Coronary artery (tissue), 2 donors: ENCODE measurements at regions not wholly inside any gene's neighbourhood (a gene's known extent, or its start where the extent isn't known, plus 50 kb on each side); places are given as distances from the start of the nearest gene placed in this dataset.

ENCODE experiments used
- DNase-seq: peaks from one replicate; pipeline ENCODE4 v3.0.0-alpha.2; 2017; ENCODE audit warnings: low spot score
- H3K27ac ChIP-seq, 2 donors: fragments of 200-600 bp; sonication (generic); one replicate each; pipeline ENCODE4 v1.5.1; 2016 to 2019
- H3K4me3 ChIP-seq: fragments of 200-600 bp; sonication (generic); 2 replicates; pipeline ENCODE4 v1.5.1; 2016; ENCODE audit warnings: mild to moderate bottlenecking, moderate library complexity
- CTCF ChIP-seq: fragments of 200-600 bp; sonication (generic); IDR thresholded peaks from one replicate; pipeline ENCODE4 v1.5.1; 2019; ENCODE audit warnings: antibody characterized with exemption

DNA sequence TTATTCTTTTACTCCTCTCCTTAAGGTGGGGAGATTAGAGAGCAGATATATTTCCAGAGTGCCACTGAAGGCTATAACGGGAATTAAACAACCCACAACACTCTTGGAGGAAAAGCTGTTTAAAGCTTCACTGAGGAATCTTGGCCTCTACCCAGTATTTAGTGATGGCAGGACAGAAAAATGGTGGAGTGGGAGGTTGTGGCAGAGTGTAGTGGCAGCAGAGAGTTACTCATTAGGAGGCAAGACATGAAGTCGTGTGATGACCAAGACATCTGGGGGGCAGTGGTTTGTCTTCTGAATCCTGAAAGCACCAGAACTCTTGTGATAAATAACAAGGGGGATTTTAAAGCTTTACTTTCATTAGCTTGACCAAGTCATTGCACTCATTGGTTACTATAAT is 563.5 kb upstream of the SLITRK5 start:
- Histone ChIP-seq H3K4me3 (no peak overlapping the region), H3K27ac (no peak overlapping the region)
- no peak for DNase-seq
- TF ChIP-seq CTCF: no peak

DNA sequence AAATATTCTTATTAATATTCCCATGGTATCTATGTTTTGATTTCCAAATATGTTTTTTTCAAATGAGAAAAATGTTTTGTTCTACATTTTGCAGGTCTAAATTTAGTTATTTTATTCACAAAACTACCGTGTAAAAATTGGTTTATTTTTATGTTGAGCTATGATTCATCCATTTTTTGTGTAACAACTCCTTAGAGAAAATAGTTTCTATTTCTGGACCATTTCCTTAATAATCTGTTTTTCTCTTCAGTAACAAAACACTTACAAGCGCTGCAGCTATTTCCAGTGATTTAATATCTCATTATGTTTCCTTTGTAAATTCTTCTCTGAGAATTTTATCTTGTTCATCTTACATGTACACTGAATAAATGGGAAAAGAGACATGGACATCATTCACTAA is 550.7 kb upstream of the SLITRK5 start:
- no peak for DNase-seq
- TF ChIP-seq CTCF: no peak

GRCh38 chr13:87122551-87122950 is 548.6 kb upstream of the SLITRK5 start:
- no peak overlapping the region for H3K27ac ChIP-seq
- DNase-seq: no peak
- H3K4me3 ChIP-seq: no peak overlapping the region
- no peak for TF ChIP-seq CTCF

More for the DNA sequence above, 550.7 kb upstream of the SLITRK5 start:
- no peak overlapping the region for H3K27ac ChIP-seq
- H3K4me3 ChIP-seq: no peak overlapping the region

DNA sequence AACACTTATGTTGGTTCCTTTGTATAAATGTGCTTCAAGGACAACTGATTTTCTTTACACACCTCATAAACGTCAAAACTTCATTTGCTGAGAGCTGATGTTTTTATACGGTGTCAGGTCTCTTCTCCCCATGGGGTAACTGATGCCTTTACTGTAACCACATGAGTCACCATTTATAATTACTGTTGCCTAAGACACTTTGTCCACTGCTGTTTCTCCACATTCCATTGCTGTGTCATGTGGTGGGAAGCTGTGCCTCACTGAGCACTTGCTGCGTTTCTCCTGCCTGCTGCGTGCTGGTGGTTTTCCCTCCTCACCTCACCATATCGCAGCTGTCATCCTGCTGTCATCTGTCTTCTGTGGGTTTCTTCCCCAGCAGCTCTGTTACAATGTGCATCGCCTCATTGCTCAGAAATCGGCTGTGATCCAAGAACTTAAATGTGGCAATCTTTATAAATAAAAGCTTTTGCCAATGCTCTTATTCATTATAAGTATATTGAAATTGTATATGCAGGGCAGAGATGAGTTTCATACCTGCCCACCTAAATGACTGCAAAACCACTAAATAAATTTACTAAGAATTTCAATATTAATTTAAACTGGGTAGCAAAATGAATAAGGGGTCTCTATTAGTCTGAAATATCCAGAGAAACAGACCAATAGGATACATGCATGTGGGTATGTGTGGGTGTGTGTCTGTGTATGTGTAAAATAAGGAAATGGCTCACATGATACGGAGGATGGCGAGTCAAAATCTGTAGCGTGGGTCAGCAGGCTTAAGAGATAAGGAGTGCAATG is 547.0 kb upstream of the SLITRK5 start:
- DNase-seq: no peak
- TF ChIP-seq CTCF: no peak
- H3K4me3 ChIP-seq: no peak overlapping the region
- H3K27ac ChIP-seq: no peak overlapping the region

DNA sequence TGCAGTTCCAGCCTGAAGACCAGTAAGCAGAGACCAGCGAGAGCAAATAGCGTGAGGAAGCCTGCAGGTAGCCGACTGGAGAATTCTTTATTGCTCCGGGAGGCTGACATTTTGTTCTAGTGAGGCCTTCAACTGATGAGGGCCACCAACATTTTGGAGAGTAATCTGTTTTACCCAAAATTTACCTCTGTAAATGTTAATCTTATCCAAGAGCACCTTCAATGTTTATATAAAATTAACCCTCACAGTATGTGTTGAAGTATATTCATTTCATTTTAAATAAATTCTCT is 546.4 kb upstream of the SLITRK5 start:
- Histone ChIP-seq H3K4me3 (no peak overlapping the region), H3K27ac (no peak overlapping the region)
- TF ChIP-seq CTCF: no peak
- DNase-seq: no peak

DNA sequence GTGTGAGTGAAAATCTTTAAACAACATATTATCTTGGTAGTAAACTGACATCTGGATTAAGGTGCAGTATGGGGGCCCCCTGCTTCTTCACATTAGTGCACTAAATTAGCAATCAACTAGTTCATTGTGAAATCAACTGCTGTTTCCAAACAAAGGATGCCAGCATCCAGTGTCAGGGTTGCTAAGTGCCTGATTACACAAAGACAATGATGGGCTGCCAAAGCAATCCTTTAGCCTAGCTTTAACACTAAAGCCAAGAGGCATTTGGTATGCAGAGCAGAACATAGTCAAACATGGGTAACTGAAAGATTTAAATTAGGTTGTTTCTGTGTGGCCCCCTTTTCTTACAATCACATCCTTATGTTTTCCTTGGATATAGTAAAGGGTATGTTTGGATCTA is 543.1 kb upstream of the SLITRK5 start:
- DNase-seq: no peak
- H3K27ac ChIP-seq: no peak overlapping the region
- no peak overlapping the region for H3K4me3 ChIP-seq
- TF ChIP-seq CTCF: no peak

- TF ChIP-seq CTCF: no peak
Observed at GRCh38 chr13:87128491-87128890, 542.7 kb upstream of the SLITRK5 start.

More at GRCh38 chr13:87128491-87128890, 542.7 kb upstream of the SLITRK5 start:
- DNase-seq: no peak
- Histone ChIP-seq H3K4me3 (no peak overlapping the region), H3K27ac (no peak overlapping the region)
